HG03469 (cell line): ENCODE measurements at regions not wholly inside any gene's neighbourhood (a gene's known extent, or its start where the extent isn't known, plus 50 kb on each side); places are given as distances from the start of the nearest gene placed in this dataset.
A peak's percentile ranks its signal among the peaks of the same experiment; 100 is the strongest.
"Not testable (repeated sequence)": the region's sequence is repeated elsewhere in the genome, so short reads cannot be mapped to it uniquely, and the experiment has no call there.

Experiments
- ATAC-seq: cut with Tn5 transposase; IDR thresholded peaks from one replicate; pipeline ENCODE4 v1.9.1; 2021; ENCODE audit warnings: mild to moderate bottlenecking, moderate library complexity, moderate number of reproducible peaks; ENCODE audit not compliant: unreplicated experiment

- ATAC-seq, result no peak
These were observed 78.1 kb upstream of the P2RY1 start for GRCh38 chr3:152756807-152757206.

- no peak for ATAC-seq
These were observed 74.8 kb upstream of the P2RY1 start for GRCh38 chr3:152760024-152760563.

- no peak for ATAC-seq
These were observed 74.3 kb upstream of the P2RY1 start for GRCh38 chr3:152760591-152760990.

- ATAC-seq, result no peak
These were observed 66.5 kb upstream of the P2RY1 start for GRCh38 chr3:152768478-152768877.

GRCh38 chr3:152769523-152769922 is 65.4 kb upstream of the P2RY1 start:
- ATAC-seq, result peak; percentile 91

GRCh38 chr3:152770296-152770695 is 64.6 kb upstream of the P2RY1 start:
- ATAC-seq, result no peak

- no peak for ATAC-seq
These were observed 63.8 kb upstream of the P2RY1 start for GRCh38 chr3:152771120-152771519.

- no peak for ATAC-seq
These were observed 62.2 kb upstream of the P2RY1 start for GRCh38 chr3:152772674-152773225.

- no peak for ATAC-seq
These were observed 61.3 kb upstream of the P2RY1 start for GRCh38 chr3:152773633-152774032.

- ATAC-seq, result not testable (repeated sequence)
These were observed 60.7 kb upstream of the P2RY1 start for GRCh38 chr3:152774230-152774629.

GRCh38 chr3:152778022-152778421 is 56.9 kb upstream of the P2RY1 start:
- ATAC-seq, result no peak

- no peak for ATAC-seq
These were observed 55.3 kb upstream of the P2RY1 start for GRCh38 chr3:152779653-152780052.

GRCh38 chr3:152780553-152780952 is 54.4 kb upstream of the P2RY1 start:
- no peak for ATAC-seq

- no peak for ATAC-seq
These were observed 49.9 kb upstream of the P2RY1 start for GRCh38 chr3:152785051-152785450.
